ENCODE measurements at regions not wholly inside any gene's neighbourhood (a gene's known extent, or its start where the extent isn't known, plus 50 kb on each side); places are given as distances from the start of the nearest gene placed in this dataset.
"Not testable (repeated sequence)": the region's sequence is repeated elsewhere in the genome, so short reads cannot be mapped to it uniquely, and the experiment has no call there.

- H3K4me1 Mint-ChIP-seq (ENCODE audit: low read depth), result no peaks in the 10 kb centered on the region
These were observed 201.9 kb upstream of the APCDD1 start for GRCh38 chr18:10252494-10252893.

GRCh38 chr18:10252952-10253705, 201.3 kb upstream of the APCDD1 start:
- no peaks in the 10 kb centered on the region for H3K36me3 Mint-ChIP-seq (ENCODE audit: low read depth)
- no peak for TF ChIP-seq CTCF (IDR thresholded peaks at IDR 0.05)
- no peak overlapping the region for H3K27ac Mint-ChIP-seq
- Histone ChIP-seq H3K27me3 (ENCODE audit: control insufficient read depth in 1 of 2, insufficient read depth in 2 of 2, low read length in 2 of 2) (no peaks in the 10 kb centered on the region), H3K9me3 (ENCODE audit: control insufficient read depth in 1 of 2, insufficient read depth in 1 of 2, low read length in 2 of 2) (peaks cover 0 to 4% of the 10 kb centered on the region in 2 experiments), H3K4me3 (ENCODE audit: low read length) (no peak overlapping the region), H3K4me1 (ENCODE audit: insufficient read depth, low read length) (no peaks in the 10 kb centered on the region), H3K36me3 (ENCODE audit: insufficient read depth, low read length) (no peaks in the 10 kb centered on the region), H3K27ac (ENCODE audit: low read depth in 1 of 2, low read length in 2 of 2) (no peak overlapping the region)
- H3K27me3 Mint-ChIP-seq, result no peaks in the 10 kb centered on the region
- CTCF ChIA-PET, result no interaction called here
- H3K4me1 Mint-ChIP-seq (ENCODE audit: low read depth), result no peaks in the 10 kb centered on the region
- POLR2A ChIA-PET, result no interaction called here
- no peak for ATAC-seq (ENCODE audit: poor library complexity)
- intact Hi-C loops (cut with DNase I, micrococcal nuclease), result no loop called here
- H3K4me3 Mint-ChIP-seq, result no peak overlapping the region
- H3K9me3 Mint-ChIP-seq, result peaks cover 4% of the 10 kb centered on the region
- no peak for DNase-seq

More at GRCh38 chr18:10252494-10252893, 201.9 kb upstream of the APCDD1 start:
- intact Hi-C loops (cut with DNase I, micrococcal nuclease), result no loop called here
- Histone ChIP-seq H3K4me1 (ENCODE audit: insufficient read depth, low read length) (no peaks in the 10 kb centered on the region), H3K27me3 (ENCODE audit: control insufficient read depth in 1 of 2, insufficient read depth in 2 of 2, low read length in 2 of 2) (no peaks in the 10 kb centered on the region), H3K9me3 (ENCODE audit: control insufficient read depth in 1 of 2, insufficient read depth in 1 of 2, low read length in 2 of 2) (peaks cover 0 to 8% of the 10 kb centered on the region in 2 experiments), H3K4me3 (ENCODE audit: low read length) (no peak overlapping the region), H3K36me3 (ENCODE audit: insufficient read depth, low read length) (no peaks in the 10 kb centered on the region), H3K27ac (ENCODE audit: low read depth in 1 of 2, low read length in 2 of 2) (no peak overlapping the region)
- ATAC-seq (ENCODE audit: poor library complexity), result no peak
- no peaks in the 10 kb centered on the region for H3K36me3 Mint-ChIP-seq (ENCODE audit: low read depth)
- H3K9me3 Mint-ChIP-seq, result peaks cover 4% of the 10 kb centered on the region
- DNase-seq, result no peak
- no peak overlapping the region for H3K27ac Mint-ChIP-seq
- POLR2A ChIA-PET, result no interaction called here
- TF ChIP-seq CTCF (IDR thresholded peaks at IDR 0.05), result no peak
- CTCF ChIA-PET, result no interaction called here
- H3K27me3 Mint-ChIP-seq, result no peaks in the 10 kb centered on the region
- H3K4me3 Mint-ChIP-seq, result no peak overlapping the region

- H3K27me3 ChIP-seq (ENCODE audit: control insufficient read depth in 1 of 2, insufficient read depth in 2 of 2, low read length in 2 of 2); POLR2A ChIA-PET; H3K9me3 Mint-ChIP-seq; H3K9me3 ChIP-seq (ENCODE audit: control insufficient read depth in 1 of 2, insufficient read depth in 1 of 2, low read length in 2 of 2); DNase-seq; H3K4me1 Mint-ChIP-seq (ENCODE audit: low read depth); H3K4me3 Mint-ChIP-seq; CTCF ChIA-PET; H3K27ac ChIP-seq (ENCODE audit: low read depth in 1 of 2, low read length in 2 of 2); ATAC-seq (ENCODE audit: poor library complexity); intact Hi-C loops (cut with DNase I, micrococcal nuclease); H3K36me3 Mint-ChIP-seq (ENCODE audit: low read depth); H3K27me3 Mint-ChIP-seq; H3K27ac Mint-ChIP-seq; H3K4me1 ChIP-seq (ENCODE audit: insufficient read depth, low read length); H3K36me3 ChIP-seq (ENCODE audit: insufficient read depth, low read length); H3K4me3 ChIP-seq (ENCODE audit: low read length): not testable (repeated sequence)
These were observed 198.2 kb upstream of the APCDD1 start for GRCh38 chr18:10256276-10256675.
